HG02759 (cell line): ENCODE measurements at regions not wholly inside any gene's neighbourhood (a gene's known extent, or its start where the extent isn't known, plus 50 kb on each side); places are given as distances from the start of the nearest gene placed in this dataset.

Source experiments
- ATAC-seq: cut with Tn5 transposase; IDR thresholded peaks from one replicate; pipeline ENCODE4 v1.9.1; 2021; ENCODE audit warnings: mild to moderate bottlenecking, moderate library complexity; ENCODE audit not compliant: unreplicated experiment

GRCh38 chr11:15859411-15859810 lies 496.9 kb downstream of the SOX6 start:
- ATAC-seq = no peak

DNA sequence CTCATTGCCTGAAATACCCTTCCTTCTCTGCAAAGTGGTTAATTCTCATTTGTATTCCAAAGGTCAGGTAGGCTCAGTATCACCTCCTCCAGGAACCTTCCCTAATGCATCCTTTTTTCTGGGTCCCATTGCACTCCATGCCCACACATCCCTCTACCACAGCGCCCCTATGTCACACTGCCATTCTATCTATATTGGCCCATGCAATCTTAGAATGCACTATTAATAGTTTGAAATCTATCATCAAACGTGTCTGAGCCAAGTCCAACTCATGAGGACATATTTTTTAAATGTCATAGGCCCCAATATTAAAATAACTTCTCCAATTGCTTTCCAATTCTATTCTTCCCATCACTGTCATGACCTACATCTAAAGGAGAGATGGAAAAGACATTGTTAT lies 495.1 kb downstream of the SOX6 start:
- no peak for ATAC-seq

- no peak for ATAC-seq
Observed at GRCh38 chr11:15863411-15863810, 492.9 kb downstream of the SOX6 start.

DNA sequence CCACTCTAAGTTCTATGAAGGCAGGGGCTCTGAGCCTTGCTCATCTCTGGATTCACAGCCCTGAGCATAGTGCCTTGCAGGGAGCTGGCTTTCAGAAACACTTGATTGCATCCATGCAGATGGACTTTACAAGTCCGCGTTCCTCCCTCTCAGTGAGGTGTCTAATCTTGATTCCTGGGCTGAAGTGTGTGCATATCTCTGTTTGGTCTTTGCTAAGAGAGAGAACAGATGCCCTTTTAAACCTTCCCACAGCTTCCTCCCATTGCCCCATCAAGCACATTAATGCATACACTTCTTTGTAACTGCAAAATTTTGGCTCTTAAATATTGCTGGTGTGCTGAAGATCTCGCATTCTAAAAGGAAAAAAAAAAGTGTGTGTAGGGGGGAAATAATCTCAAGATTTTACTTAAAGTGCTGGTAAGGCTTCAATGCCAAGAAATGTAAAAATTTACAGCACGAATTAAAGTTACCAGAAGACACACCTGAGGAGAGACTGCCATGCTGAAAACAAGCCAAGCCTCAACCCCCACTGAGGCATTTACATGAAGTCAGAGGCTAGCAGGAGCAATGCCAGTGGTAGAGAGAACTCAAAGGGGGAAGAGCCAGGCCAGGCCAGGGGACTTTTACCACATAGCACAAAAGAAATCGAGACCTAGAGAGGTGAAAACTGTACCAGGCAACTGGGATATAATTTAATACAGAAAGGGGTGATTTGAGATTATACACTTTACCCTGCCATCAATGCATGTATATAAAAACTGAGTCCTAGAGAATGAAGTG lies 492.1 kb downstream of the SOX6 start:
- no peak for ATAC-seq

- ATAC-seq = no peak
Observed at GRCh38 chr11:15865212-15865987, 490.9 kb downstream of the SOX6 start.

GRCh38 chr11:15867871-15868270 lies 488.5 kb downstream of the SOX6 start:
- no peak for ATAC-seq

GRCh38 chr11:15870911-15871310 lies 485.4 kb downstream of the SOX6 start:
- no peak for ATAC-seq

GRCh38 chr11:15871904-15872626 lies 484.3 kb downstream of the SOX6 start:
- no peak for ATAC-seq

- ATAC-seq = no peak
Observed at GRCh38 chr11:15873501-15873900, 482.8 kb downstream of the SOX6 start.

- no peak for ATAC-seq
Observed at GRCh38 chr11:15874704-15875103, 481.6 kb downstream of the SOX6 start.

- no peak for ATAC-seq
Observed at GRCh38 chr11:15875393-15875792, 481.0 kb downstream of the SOX6 start.

- no peak for ATAC-seq
Observed at GRCh38 chr11:15875943-15876342, 480.4 kb downstream of the SOX6 start.

GRCh38 chr11:15878756-15879155 lies 477.6 kb downstream of the SOX6 start:
- ATAC-seq = no peak

DNA sequence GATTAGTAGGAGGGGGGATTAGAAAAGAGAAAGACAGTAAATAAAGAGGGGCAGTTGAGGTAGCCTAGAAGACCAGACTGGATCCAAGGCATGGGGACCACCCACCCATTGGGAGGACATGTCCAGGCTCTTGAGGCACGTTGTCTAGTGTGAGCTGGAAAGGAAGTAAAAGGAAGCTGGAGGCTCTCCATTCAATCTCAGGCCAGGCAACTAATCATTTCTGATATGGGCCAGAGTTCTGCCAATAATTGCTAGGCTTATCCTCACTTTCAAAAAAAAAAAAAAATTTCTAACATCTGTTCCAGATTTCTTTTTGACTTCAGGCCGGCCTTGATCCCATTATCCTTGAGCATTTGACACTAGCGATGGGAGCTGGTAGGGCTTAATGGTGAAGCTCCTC lies 476.1 kb downstream of the SOX6 start:
- ATAC-seq = no peak

- no peak for ATAC-seq
Observed at GRCh38 chr11:15882876-15883454, 473.4 kb downstream of the SOX6 start.

DNA sequence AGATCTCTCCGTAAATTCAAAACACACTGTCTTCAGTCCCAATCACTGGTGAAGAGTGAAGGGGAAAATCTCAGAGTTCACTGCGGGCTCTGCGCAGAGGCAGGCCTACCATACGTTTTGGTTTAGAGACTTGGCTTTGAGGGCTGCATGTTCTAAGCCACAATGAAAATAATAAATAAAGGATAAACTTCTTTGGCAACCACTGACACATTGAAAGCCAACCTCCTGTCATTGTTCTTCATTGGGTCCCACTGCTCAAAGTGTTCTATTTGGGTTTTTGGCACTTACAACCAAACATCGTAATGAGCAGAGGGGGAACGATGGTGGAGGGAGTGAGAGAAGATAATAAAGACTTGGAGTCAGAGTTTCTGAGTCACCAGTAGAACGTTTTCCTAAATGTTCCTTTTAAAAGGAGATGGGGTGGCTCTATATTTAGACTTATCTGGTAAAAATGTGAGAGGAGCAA lies 472.9 kb downstream of the SOX6 start:
- no peak for ATAC-seq

DNA sequence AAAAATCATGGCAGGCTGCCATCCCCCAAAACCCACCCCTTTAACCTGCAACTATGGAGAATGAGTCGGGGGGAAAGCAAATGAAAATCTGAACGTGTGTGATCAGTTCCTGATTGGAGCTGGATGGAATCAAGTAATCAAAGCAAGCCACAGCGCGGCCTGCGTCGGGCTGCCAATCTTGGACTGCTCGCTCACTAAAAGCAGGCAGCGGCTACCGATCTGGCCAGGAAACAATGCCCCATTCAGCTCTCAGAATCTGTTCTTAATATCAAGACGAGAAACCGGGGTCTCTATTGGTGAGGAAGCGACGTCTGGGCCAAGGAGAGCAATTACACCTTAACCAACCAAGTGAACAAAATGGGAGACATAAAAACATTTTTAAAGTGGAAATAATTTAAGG lies 472.2 kb downstream of the SOX6 start:
- no peak for ATAC-seq

GRCh38 chr11:15884777-15885540 lies 471.4 kb downstream of the SOX6 start:
- ATAC-seq = no peak

- ATAC-seq = no peak
Observed at GRCh38 chr11:15885854-15886253, 470.5 kb downstream of the SOX6 start.

DNA sequence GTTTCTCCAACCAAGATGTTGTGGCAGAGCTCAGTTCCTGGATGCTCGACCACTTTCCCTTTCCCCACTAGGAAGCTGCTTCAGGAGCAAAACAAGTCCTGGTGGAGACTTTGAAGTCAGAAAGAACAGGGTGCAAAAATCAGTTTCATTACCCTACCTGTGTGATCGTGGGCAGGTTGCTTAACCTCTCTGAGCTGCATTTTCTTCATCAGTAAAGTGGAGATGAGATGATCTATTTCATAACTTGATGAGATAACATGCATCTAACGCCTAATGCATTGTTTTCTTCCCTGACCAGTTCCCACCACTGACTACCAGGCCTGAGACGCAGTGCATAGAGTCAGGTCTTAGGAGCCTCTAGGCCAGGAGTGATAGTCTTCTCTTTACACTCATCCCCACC lies 470.0 kb downstream of the SOX6 start:
- ATAC-seq = no peak
